ENCODE measurements at regions not wholly inside any gene's neighbourhood (a gene's known extent, or its start where the extent isn't known, plus 50 kb on each side); places are given as distances from the start of the nearest gene placed in this dataset.

- ChIA-PET CTCF (ENCODE audit: low intra/inter-chr PET ratio, low total read pairs) (no interaction called here), POLR2A (no interaction called here)
- WGBS (ENCODE audit: low lambda C conversion rate) = 0% methylated on average over 1 of the region's 1 CpG
- no peaks in the 10 kb centered on the region for H3K4me1 ChIP-seq (ENCODE audit: insufficient read depth, low read length)
- H4K20me1 ChIP-seq (ENCODE audit: insufficient read depth, low read length) = no peaks in the 10 kb centered on the region
- H3K36me3 ChIP-seq (replicated peaks in 1 of 2; ENCODE audit: control insufficient read depth in 1 of 2, insufficient read depth in 2 of 2, low read length in 2 of 2) = no peaks in the 10 kb centered on the region
- H3K4me3 ChIP-seq (replicated peaks in 1 of 3; ENCODE audit: insufficient read depth in 1 of 3, low read depth in 2 of 3, low read length in 3 of 3) = no peak overlapping the region
- no peak overlapping the region for H3K27ac ChIP-seq (ENCODE audit: extremely low read length, insufficient read depth, low read length)
- in situ Hi-C loops (cut with HindIII; ENCODE audit: extremely low pct_ligation_motif_present, low pct_unique_long_range_greater_than_20kb) (no loop called here), intact Hi-C loops (cut with micrococcal nuclease; ENCODE audit: unreplicated experiment) (no loop called here)
- ATAC-seq = no peak
- H3K9ac ChIP-seq (ENCODE audit: insufficient read depth, low read depth, low read length) = no peak overlapping the region
- H3K27me3 ChIP-seq (ENCODE audit: control insufficient read depth in 1 of 2, insufficient read depth in 2 of 2, low read length in 2 of 2) = no peaks in the 10 kb centered on the region
- H3K79me2 ChIP-seq (ENCODE audit: insufficient read depth, low read length) = no peaks in the 10 kb centered on the region
- no peak for FAIRE-seq
- H3K9me3 ChIP-seq (ENCODE audit: low read length) = peaks cover 7% of the 10 kb centered on the region; the same call in 1 of the 2 replicates
- DNase-seq (ENCODE audit: low spot score) = no peak
- no peak overlapping the region for H2AFZ ChIP-seq (ENCODE audit: low read length)
- BruUV-seq (replicated peaks) = no TSS peak
- no peak overlapping the region for H3K4me2 ChIP-seq (ENCODE audit: low read depth, low read length)
- TF ChIP-seq DDIT3 (CRISPR knock-in tag; IDR thresholded peaks at IDR 0.05) (no peak), ELK4 (CRISPR knock-in tag; IDR thresholded peaks at IDR 0.05; ENCODE audit: borderline replicate concordance) (no peak), ZNF549 (CRISPR knock-in tag; IDR thresholded peaks at IDR 0.05) (no peak), REXO4 (CRISPR knock-in tag; IDR thresholded peaks at IDR 0.05; ENCODE audit: borderline replicate concordance) (no peak), PBX2 (CRISPR knock-in tag; IDR thresholded peaks at IDR 0.05) (no peak), ZNF891 (CRISPR knock-in tag; IDR thresholded peaks at IDR 0.05) (no peak), ZNF543 (CRISPR knock-in tag; IDR thresholded peaks at IDR 0.05) (no peak)
Observed at GRCh38 chr16:65781363-65781762, 585.1 kb upstream of the CDH5 start.

- H3K79me2 ChIP-seq (ENCODE audit: insufficient read depth, low read length) = no peaks in the 10 kb centered on the region
- no peak overlapping the region for H3K4me2 ChIP-seq (ENCODE audit: low read depth, low read length)
- H3K4me3 ChIP-seq (replicated peaks in 1 of 3; ENCODE audit: insufficient read depth in 1 of 3, low read depth in 2 of 3, low read length in 3 of 3) = no peak overlapping the region
- intact Hi-C loops (cut with micrococcal nuclease; ENCODE audit: unreplicated experiment) = no loop called here
- no peak overlapping the region for H2AFZ ChIP-seq (ENCODE audit: low read length)
- H3K36me3 ChIP-seq (replicated peaks in 1 of 2; ENCODE audit: control insufficient read depth in 1 of 2, insufficient read depth in 2 of 2, low read length in 2 of 2) = no peaks in the 10 kb centered on the region
- in situ Hi-C loops (cut with HindIII; ENCODE audit: extremely low pct_ligation_motif_present, low pct_unique_long_range_greater_than_20kb) = no loop called here
- ATAC-seq = no peak
- 41% methylated on average over 7 of the region's 7 CpGs for WGBS (ENCODE audit: low lambda C conversion rate)
- H3K9ac ChIP-seq (ENCODE audit: insufficient read depth, low read depth, low read length) = no peak overlapping the region
- H3K27ac ChIP-seq (ENCODE audit: extremely low read length, insufficient read depth, low read length) = no peak overlapping the region
- no peak for FAIRE-seq
- no peaks in the 10 kb centered on the region for H4K20me1 ChIP-seq (ENCODE audit: insufficient read depth, low read length)
- ChIA-PET POLR2A (no interaction called here), CTCF (ENCODE audit: low intra/inter-chr PET ratio, low total read pairs) (no interaction called here)
- no peak for DNase-seq (ENCODE audit: low spot score)
- no TSS peak for BruUV-seq (replicated peaks)
- H3K27me3 ChIP-seq (ENCODE audit: control insufficient read depth in 1 of 2, insufficient read depth in 2 of 2, low read length in 2 of 2) = no peaks in the 10 kb centered on the region
- H3K9me3 ChIP-seq (ENCODE audit: low read length) = peaks cover 7% of the 10 kb centered on the region; the same call in 1 of the 2 replicates
- H3K4me1 ChIP-seq (ENCODE audit: insufficient read depth, low read length) = no peaks in the 10 kb centered on the region
- TF ChIP-seq REST (IDR thresholded peaks at IDR 0.05; ENCODE audit: borderline replicate concordance in 1 of 2, low read depth in 1 of 2, low read length in 2 of 2) (no peak), U2AF2 (IDR thresholded peaks at IDR 0.05; ENCODE audit: low read depth, low read length) (no peak), ZNF264 (CRISPR knock-in tag; IDR thresholded peaks at IDR 0.05) (no peak), ZEB1 (IDR thresholded peaks at IDR 0.05; ENCODE audit: insufficient replicate concordance, low read depth) (no peak), ZBTB7B (CRISPR knock-in tag; IDR thresholded peaks at IDR 0.05) (no peak), ZNF343 (CRISPR knock-in tag; IDR thresholded peaks at IDR 0.05) (no peak), ATF3 (CRISPR knock-in tag; IDR thresholded peaks at IDR 0.05) (no peak)
Observed at GRCh38 chr16:65779201-65779600, 587.3 kb upstream of the CDH5 start.
